ENCODE measurements at regions not wholly inside any gene's neighbourhood (a gene's known extent, or its start where the extent isn't known, plus 50 kb on each side); places are given as distances from the start of the nearest gene placed in this dataset.
"Not testable (repeated sequence)": the region's sequence is repeated elsewhere in the genome, so short reads cannot be mapped to it uniquely, and the experiment has no call there.

DNA sequence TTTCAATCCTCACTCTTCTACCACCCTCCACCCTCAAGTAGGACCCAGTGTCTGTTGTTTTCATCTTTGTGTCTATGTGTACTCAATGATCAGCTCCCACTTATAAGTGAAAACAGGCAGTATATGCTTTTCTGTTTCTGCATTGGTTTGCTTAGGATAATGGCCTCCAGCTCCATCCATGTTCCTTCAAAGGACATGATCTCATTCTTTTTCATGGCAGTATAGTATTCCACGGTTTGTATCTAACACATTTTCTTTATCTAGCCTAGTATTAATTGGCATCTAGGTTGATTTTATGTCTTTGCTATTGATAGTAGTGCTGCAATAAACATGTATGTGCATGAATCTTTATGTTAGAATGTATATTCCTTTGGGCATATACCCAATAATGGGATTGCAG, 259.8 kb upstream of the KIF2A start:
- DNase-seq, result no peak

DNA sequence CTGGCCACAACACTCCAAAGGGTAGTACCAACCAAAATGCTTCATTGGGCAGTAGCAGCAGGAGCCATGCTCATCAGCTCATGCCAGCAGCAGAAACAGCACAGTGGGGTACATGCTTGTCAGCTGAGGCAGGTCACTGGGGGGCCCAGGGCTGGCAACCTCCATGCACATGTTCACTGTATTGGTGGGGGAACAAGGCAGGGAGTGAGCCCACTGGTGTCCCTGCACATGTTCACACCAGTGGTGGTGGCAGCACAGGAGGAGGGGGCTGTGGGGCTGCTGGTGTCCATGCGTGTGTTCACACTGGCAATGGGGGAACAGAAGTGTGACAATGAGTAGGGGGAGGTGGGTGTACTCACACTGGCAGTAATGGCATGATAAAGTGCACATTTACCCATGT, 254.3 kb upstream of the KIF2A start:
- DNase-seq, result no peak

DNA sequence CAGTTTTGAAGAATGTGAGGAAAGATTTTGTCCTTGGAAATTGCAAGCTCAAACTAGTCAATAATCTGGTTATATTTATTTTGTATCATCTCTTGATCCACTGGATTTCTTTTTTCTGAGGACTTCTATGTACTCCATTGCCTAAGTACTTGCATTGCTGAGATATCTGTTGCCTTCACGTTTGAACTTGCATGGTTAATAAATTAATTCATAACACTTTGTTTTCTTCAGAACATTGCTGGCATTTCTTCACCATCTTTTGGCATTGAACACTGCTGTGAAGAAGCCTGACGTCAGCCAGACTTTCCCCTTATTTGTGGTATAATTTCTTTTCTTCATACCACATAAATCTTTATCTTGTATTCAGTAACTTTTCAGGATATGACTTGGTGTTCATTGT, 246.0 kb upstream of the KIF2A start:
- no peak for DNase-seq

DNA sequence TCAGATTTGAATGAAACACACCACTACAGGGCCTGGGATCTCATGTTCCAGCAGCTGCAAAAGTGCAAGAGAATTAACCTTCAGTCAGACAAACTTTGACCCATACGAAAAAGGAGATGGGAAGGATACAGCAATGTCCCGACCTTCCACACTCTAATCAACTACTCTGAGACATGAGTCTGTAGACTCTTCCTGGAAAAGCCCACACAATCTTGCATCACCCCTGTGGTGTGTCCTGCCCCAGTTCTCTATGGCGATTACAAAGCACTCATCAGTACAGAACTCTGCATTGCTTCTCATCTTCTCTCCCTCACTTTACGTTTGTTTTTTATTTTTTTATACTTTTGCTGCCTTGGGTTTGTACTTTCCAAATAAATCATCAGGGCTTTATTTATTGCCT, 241.0 kb upstream of the KIF2A start:
- DNase-seq, result peak; percentile 9

DNA sequence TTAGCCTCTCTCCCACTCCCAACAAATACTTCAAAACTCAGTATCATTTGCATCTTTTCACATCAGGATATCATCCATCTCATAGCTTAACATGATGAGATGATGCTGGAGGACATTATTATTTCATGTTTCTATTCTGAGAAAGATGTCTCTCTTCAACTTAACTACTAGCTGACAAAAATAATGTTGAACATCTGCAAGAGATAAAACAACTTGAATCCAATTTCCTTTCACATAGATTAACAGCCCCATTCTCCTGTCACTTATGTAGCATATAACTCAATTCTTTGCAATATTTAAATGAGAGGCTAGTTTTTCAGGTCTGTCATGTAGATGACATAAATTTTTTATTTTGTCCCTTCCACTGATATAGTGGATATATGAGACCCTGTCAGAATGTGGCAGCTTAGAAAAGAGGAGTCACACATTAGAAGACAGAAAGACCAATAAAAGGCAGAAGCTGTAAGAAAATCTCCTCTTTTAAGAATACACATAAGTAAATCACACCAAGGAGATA, 239.2 kb upstream of the KIF2A start:
- DNase-seq, result no peak

DNA sequence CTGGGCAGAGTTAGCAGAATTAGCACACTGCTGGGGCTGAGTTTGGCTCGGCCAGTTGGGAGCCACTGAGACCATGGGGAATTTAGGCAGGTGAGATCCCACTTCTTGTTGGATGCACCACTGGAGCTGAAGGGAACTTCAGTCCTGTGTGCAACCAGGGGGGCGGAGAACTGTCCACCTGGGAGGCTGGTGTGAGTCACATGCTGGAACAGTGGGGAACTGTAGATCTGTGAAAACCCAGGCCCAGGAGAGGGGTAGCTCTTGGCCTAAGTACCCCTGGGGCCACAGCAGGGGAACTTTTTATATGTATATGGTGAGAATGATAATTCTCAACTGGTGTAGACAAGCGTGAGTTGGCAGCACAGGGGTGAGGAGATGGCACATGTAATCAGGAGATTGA, 237.5 kb upstream of the KIF2A start:
- no peak for DNase-seq

DNA sequence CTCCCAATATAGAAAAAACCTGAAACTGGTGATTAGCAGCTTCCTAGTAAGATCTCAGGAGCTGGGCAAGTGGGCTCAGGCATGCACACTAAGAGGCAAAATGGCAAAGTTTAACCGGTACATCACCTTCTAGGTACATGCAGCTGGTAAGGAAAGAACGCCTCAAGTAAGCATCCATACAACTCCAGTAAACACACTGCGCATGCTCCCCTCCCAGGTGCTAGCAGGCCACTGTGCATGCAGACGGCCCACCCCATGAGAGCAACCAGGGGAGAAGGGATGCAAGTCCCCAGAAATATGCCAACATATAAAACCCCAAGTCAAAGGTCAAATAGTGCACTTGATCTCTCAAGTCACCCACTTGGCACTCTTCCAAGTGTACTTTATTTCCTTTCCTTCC, 228.6 kb upstream of the KIF2A start:
- peak; percentile 2 for DNase-seq

DNA sequence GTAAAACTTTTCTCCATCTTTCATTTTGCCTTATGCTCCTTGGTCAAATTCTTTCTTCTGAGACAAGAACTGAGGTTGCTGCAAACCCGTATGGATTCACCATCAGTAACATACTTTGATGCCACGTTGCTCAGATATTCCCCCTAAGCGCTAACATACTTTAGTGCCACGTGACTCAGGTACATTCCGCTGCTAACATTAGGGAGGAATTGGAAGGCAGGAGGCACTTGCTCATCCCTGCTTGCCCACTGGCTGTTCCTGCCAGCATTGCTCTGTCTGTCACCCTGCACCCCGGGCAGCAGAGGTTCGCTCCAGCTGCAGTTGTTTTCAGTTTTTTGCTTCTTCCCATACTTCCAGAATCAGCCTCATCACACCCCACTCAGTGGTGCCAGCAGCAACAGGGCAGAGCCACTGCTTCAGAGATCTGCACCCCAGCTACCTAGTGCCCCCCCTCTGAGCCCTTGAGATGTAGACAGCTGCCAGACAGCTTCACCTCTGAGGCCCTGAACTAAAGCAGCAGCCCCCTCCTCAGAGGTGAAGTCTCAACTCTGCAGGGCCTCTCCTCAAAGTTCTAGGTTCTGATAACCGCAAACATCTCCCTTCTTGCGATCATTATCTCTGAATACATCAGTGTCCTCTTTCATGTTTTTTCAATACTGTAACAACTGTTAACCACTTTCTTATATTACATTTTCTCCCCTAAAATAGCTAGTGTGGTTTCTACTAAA, 228.0 kb upstream of the KIF2A start:
- no peak for DNase-seq

DNA sequence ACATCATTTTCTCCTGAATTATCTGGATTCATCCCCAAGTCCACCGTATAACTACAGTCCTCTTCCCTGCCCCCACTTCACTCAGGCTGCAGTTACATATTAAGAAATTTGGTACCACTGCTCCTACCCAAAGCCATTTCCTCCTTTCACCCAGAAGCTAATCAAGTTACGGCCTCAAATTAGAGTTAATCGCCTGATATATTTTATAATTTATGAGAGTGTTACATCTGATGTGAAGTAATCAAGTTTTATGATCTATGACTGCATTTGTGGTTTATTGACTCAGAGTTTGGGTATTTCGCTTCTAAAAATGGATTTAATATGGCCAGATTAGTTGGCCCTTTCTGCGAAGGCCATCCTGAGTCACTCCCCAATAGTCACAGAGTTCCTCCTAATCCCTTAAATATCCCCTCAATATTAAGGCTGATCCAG, 223.6 kb upstream of the KIF2A start:
- no peak for DNase-seq

DNA sequence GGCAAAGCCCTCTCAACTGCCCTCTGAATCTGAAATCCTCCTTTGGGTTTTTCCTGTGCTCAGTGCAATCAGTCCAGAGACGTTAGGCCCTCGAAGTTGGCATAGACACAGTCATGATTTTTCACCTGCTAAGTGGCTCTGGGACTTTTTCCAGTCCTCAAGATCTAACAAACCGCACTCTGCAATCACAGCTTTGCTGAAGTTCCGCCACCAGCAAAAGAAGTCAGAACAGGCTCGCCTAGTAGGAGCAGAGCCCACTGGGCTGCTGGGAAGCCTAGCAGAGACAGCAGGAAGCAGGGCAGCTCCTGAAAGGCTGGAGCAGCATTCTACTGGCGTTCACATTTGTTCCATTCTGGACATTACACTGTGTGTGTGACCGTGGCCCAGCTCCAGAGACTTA, 222.8 kb upstream of the KIF2A start:
- no peak for DNase-seq

DNA sequence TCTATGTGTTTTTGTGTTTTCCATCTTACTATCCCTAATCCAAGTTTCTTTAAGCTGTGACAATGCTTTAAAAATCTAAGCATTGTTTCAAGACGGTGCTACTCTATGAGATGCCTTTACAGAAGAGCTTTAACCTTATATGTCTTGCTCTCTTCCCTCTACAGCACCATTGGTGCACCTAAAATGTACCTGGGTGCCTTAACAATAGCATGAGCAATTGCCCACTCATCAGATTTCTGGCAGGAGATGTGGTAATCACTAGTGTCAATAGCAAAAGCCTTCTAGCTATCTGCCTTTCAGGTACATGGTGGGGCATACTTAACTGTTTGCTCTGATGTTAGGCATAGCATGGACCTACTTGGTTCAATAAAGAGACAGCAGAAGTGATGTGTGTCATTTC, 222.3 kb upstream of the KIF2A start:
- DNase-seq, result no peak

DNA sequence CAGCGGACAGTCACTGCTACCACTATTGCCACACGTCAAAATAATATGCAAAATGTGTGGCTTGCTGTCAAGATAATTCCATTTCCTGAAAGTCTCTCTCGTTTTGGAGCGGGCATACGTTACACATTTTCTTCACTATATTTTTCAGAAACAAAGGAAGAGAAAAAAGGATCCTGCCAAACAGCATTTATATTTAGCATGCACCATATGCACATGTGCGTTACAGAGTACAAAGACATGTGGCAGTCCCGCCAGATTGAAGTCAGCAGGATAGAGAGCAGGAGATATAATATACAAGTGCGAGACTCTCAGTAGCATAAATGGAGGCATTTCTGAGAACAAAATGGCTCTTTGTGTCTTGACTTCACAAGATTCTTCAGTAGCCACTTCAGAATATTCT, 221.6 kb upstream of the KIF2A start:
- no peak for DNase-seq

DNA sequence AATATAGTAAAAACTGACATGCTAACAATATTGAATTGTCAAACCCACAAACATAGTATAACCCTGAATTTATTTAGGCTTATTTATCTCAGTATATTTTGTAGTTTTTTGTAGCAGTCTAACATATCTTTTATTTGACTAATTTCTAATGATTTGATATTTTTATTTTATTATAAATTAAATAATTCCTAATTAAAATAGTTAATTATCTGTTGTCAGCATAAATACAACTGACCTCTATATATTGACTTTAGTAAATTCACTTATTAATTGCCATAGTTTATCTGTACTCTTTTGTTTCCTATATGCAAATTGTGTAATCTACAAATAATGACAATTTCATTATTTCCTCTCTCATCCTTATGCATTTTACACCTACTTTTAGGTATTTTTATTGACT, 215.1 kb upstream of the KIF2A start:
- no peak for DNase-seq

DNA sequence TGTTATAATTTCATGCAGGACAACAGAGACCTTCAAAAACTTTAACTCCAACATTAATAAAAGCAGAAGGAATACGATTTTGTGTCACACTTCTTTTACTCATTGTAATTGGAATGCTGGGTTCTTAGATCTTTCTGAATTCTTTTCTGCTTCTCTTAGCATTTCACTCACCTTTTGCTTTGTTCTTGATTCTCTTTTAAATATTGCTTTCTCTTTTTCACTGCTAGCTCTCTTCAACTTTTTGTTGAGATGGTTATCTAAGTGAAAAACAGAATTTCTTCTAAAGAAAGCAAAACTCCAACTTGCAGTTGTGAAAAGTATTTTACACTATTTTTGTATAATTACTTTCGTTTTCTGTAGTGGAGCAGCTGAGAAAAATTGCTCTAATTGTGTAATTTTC, 212.6 kb upstream of the KIF2A start:
- DNase-seq, result no peak

DNA sequence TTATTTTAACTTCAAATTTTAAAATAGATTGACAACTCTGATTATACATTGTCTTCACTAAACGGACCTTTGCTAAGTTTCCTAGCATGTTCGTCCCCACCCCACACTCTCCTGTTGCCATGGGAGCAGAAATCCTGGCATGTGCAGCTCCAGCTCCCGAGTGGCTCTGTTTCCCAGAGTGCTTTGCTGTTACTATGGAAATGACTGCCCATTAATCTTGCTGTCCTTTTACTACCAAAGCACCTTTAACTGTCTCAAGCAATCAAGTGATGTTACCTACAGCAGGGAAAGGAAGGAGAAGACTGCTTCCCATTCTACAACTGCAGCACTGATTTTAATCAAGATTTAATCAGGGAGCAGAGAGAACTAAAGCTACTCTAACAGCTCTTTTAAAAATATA, 212.0 kb upstream of the KIF2A start:
- DNase-seq, result no peak

DNA sequence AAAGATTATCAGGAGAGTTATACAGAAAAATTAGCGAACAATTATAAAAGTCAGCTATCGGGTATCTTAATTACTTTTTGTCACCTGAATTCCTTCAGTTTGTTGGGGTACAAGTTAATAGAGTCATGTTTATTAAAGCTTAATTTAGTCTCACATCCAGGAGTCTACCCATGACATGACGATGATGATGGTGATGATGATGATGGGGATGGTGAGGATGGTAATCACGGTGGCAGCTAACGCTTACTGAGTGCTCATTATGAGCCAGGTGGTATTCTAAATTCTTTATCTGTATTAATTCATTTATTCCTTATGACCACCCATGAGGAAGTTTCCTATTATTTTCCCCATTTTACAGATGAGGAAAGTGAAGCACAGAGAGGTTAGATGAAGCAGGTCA, 208.6 kb upstream of the KIF2A start:
- DNase-seq, result no peak

DNA sequence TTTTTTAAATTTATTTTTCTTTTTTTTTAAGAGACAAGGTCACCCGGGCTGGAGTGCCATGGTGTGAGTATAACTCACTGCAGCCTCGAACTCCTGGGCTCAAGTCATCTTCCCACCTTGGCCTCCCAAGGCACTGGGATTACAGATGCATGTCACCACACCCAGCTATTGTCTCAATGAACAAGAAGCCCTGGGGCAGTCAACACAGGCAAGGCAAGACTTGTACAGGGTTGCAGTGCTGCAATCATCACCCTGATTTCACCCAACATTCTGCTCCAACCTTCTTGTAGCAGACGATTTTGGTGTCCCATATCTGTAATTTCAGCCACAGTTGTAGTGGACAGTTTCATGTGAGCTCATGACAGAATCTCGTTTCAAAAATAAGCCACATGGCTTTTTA, 205.8 kb upstream of the KIF2A start:
- no peak for DNase-seq

DNA sequence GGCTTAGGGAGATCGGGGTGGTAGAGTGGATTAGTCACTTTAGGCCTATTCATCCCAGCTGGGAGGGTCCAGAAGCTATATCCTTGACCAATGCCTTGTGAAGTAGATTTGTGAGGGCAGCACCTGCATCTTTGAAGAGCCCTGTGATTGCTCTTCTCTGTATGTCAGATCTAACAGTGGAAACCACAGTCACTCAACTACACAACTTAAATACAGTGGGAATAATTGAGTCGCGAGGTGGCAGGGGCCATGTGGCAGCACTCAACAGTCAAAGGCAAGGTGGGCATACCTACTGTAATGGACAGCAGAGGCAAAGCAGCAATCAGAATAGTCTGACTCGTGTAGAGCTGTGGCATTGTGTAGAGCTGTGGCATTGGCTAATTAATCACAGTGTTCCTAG, 202.1 kb upstream of the KIF2A start:
- DNase-seq, result not testable (repeated sequence)

DNA sequence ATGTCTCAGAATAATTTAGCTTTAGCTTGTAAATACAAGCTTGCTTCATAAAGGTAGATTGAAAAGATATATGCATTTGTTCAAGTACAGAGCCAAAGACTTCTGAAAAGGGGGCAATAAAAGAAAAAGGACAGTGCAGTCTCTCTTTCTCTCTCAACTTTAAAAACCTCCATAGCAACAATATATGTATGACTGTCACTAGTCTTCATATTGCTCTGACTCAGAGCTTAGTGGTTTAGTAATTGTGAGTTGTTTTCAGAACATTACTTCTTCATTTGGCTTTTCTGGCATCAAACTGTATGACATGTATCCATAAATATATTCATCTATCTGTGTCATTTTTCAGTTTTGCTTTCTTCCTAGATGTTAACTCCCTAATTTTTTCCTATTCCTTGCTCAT, 194.6 kb upstream of the KIF2A start:
- no peak for DNase-seq

DNA sequence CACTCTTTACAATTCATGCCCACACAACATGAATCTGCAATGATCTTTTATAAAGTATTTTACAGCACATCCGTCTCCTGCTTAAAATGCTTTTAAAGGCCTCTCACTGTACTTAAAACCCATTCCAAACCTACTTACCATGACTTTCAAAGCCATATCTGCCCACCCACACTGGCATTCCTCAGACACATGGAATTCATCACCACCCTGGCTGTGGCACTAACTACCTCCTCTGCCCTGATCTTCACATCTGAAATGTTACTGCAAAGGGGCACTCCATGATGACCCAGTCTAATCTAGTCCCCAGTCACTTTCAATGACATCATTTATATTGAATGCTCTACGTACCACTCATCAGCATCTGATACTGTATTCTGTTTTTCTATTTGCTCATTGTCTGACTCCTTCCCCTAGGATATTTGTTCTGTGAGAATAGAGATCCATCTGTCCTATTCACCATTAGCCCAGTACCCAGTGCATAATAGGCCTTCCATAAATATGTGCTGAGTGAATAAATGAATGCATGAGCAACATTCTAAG, 193.2 kb upstream of the KIF2A start:
- no peak for DNase-seq

DNA sequence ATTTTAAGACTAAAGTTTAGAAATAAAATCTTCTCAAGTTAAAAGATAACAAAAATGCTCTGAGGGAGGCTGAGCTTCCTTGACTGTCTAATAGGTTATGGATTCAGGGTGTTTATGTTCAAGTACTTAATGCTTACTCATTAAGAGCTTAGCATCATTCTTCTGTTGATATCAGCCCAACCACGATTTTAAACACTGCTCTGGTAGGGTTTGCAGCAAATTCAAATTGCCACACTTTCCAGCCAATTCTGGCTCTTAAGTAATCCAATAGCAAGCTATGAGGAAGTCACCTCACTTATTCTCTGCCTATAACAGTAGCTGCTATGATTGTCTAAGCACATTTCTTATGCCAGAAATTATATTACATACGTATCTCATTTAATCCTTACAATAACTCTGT, 191.0 kb upstream of the KIF2A start:
- DNase-seq, result peak; percentile 3

DNA sequence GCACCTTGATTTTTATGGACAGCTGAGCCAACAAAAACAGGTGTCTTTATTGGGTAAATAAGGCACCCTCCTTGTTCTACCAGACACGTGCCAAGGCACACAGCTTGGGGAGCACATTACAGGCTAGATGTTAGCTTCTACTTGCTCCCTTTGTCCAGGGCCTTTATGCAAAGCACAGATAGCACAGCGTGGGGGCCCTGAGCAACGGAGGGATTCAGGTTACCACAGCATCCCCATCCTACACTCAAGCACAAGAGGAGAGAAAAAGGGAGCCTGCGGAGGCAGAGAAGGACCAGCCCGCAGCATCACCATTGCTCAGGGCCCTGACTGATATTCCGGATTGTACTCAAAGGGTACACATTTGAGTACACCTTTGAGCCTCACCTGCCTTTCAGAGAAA, 181.7 kb upstream of the KIF2A start:
- DNase-seq, result no peak

DNA sequence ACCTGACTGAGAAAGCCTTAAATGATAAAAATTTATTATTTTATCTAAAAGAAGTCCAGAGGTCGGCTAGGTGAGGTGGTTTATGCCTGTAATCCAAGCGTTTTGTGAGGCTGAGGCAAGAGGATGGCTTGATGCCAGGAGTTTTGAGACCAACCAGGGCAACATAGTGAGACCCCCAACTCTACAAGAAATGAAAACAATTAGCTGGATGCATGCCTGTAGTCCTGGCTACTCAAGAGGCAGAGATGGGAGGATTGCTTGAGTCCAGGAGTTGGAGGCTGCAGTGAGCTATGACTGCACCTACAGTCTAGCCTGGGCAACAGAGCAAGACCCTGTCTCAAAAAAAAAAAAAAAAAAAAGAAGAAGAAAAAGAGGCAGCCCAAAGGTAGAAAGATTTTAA, 179.9 kb upstream of the KIF2A start:
- no peak for DNase-seq

DNA sequence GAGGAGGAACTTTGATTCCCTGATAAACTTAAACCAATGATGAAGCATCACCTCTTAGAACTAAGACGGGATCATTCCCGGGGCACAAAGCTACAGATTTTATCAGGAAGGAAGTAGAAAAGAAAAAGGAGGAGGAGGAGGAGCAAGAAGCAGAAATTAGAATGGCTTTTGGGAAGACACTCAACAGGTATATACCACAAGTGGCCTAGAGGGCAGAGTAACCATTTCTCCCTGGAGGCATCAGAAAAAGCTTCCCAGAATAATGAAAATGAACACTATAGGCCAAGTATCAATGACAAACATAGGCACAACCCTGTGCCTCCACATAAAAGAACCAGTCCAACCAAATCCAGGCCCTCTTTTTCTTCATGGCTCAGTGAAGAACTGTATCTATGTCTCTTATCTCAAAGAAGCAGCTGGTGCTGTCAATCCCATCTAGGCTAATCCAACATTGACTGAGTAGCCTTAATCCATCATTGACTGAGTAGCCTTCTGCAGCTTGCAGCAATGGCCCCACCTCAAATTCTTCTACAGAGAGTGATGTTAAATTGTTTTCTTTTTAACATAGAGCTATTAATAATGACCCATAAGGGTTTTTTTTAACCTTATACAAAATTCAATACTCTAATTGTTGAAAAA, 178.8 kb upstream of the KIF2A start:
- DNase-seq, result peak; percentile 10

DNA sequence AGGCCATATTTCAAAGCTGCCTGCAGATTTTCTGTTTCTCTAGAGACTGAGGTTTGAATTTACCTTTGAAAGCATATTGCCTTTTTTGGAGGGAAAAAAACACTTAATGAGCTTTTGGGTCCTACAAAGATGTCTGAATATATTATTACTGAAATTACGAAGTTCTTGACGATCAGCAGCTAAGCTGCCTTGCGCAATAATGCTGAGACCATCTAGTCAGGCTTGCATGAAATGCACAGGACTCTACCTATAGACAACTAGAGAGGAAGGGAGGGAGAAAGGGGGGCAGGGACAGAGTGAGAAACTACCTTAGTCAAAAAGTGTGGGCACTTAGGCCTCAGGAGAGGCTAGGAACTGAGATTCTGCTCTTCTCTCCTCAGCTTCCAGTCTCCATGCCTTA, 175.9 kb upstream of the KIF2A start:
- DNase-seq, result no peak

Measured in hematopoietic multipotent progenitor cell treated with erythropoietin and hydrocortisone succinate and interleukin-3 and kit ligand, for 6 days (in vitro differentiated cells).